GM18505 (cell line): ENCODE measurements at regions not wholly inside any gene's neighbourhood (a gene's known extent, or its start where the extent isn't known, plus 50 kb on each side); places are given as distances from the start of the nearest gene placed in this dataset.

Source experiments
- ATAC-seq: cut with Tn5 transposase; IDR thresholded peaks from one replicate; pipeline ENCODE4 v1.9.1; 2021; ENCODE audit not compliant: unreplicated experiment
- POLR2A ChIP-seq: IDR thresholded peaks from 4 replicates; pipeline ENCODE4 v1.6.1; 2011; ENCODE audit warnings: borderline replicate concordance; ENCODE audit not compliant: insufficient read depth, insufficient read length; ENCODE audit errors: extremely low read depth

DNA sequence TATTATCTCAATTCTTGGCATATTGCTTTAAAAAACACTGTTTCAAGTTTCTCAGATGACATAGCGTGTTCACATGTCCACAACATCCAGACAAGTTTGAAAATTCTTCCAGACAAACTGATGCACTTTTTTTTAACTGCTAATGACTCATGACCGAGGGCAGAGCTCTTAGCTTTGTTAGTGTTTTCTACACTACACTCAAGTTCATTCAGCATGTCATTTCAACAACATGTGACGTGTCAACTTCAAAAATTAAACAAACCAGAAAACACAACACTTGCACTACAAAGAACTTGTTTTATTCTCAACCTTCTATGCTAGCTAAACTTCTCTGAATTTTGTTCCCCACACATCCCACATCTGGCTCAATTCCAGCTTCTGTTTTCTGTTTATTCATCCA, 1186.3 kb upstream of the FLRT2 start:
- ATAC-seq = no peak
- no peak for TF ChIP-seq POLR2A

DNA sequence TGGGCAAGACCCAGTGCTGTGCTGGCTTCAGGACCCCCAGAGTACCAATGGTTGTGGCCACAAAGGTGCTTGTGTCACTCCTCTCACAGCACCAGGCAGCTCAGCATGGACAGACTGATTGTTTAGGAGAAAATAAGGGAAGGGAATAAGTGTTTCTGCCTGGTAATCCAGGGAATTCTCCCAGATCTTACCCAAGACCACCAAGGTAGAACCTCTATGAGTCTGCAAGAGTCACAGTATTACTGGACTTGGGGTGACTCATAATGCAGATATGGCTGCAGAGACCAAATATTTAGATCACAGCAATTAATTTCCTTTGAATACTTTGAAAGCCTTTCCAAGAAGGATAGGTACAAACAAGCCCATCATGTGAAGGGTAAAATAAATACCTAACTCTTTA, 1178.3 kb upstream of the FLRT2 start:
- ATAC-seq = no peak

DNA sequence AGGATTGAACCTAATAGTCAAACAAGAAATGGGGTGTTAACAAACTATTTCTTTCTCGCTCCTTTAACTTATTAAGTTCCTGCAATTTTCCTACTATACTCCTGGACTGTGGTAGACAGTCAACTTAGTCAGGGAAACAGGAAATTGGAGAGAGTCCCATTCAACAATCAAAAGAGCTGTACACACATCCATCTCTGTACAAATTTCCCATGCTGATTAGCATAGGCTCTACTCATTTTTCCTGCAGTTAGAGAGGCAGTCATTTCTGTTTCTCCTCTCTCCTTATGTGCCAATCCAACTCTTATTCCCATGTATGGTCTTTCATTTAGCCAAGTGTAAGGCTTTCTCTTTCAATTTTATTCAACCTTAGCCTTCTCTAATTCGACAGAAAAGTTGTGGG, 1168.5 kb upstream of the FLRT2 start:
- TF ChIP-seq POLR2A = no peak
- no peak for ATAC-seq

More for the DNA sequence above, 1178.3 kb upstream of the FLRT2 start:
- TF ChIP-seq POLR2A = no peak

DNA sequence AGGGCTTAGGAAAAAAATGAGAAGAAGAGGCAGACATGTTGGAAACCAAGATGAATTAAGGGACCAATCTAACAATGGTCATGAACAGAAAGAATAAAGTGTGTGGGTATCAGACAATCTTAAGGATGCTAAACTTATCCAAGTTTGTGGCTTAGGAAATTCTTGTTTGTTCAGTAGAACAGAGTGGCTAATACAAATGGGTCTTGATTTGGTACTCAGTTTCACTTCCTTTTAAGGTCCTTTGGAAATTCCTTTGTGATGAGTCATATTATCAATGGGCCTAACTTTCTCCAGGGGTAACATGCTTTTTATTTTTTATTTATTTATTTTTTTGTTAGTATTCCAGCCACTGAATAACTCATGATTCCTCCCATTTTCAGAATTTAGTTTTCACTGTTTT, 1154.7 kb upstream of the FLRT2 start:
- no peak for ATAC-seq
- no peak for TF ChIP-seq POLR2A

GRCh38 chr14:84390010-84390409, 1139.9 kb upstream of the FLRT2 start:
- ATAC-seq = no peak
- TF ChIP-seq POLR2A = no peak

DNA sequence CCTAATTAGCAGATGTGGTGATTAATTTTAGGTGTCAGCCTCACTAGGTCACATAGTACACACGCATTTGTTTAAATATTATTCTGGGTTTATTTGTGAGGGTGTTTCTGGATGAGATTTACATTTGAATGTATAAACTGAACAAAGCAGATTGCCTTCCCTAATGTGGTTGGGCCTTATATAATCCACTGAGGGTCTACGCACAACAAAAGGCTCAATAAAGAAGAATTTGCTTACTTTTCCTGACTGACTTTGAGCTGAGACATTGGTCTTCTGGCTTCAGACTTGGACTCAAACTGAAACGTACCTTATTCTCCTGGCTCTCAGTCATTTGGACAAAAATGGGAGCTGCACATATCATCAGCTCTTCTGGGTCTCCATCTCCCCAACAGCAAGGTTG, 1132.3 kb upstream of the FLRT2 start:
- no peak for TF ChIP-seq POLR2A
- ATAC-seq = no peak

- no peak for ATAC-seq
- no peak for TF ChIP-seq POLR2A
Observed at GRCh38 chr14:84399296-84399910, 1130.5 kb upstream of the FLRT2 start.

- no peak for ATAC-seq
- no peak for TF ChIP-seq POLR2A
Observed at GRCh38 chr14:84401631-84402030, 1128.3 kb upstream of the FLRT2 start.

GRCh38 chr14:84403585-84403984, 1126.4 kb upstream of the FLRT2 start:
- no peak for TF ChIP-seq POLR2A
- no peak for ATAC-seq

- no peak for ATAC-seq
- TF ChIP-seq POLR2A = no peak
Observed at GRCh38 chr14:84404246-84404645, 1125.7 kb upstream of the FLRT2 start.

DNA sequence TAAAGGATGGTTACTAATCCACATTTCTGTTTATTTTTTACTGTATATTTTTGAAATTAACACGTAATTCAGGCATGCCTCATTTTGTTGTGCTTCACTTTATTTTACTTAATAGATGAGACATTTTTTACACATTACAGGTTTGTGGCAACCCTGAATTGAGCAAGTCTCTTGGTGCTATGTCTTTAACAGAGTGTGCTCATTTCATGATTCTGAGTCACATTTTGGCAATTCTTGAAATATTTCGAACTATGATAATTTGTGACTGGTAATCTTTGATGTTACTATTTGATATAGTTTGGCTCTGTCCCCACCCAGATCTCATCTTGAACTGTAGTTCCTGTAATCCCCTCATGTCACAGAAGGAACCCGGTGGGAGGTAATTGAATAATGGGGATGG, 1120.5 kb upstream of the FLRT2 start:
- TF ChIP-seq POLR2A = no peak
- ATAC-seq = no peak

GRCh38 chr14:84410344-84410743, 1119.6 kb upstream of the FLRT2 start:
- ATAC-seq = no peak
- no peak for TF ChIP-seq POLR2A

DNA sequence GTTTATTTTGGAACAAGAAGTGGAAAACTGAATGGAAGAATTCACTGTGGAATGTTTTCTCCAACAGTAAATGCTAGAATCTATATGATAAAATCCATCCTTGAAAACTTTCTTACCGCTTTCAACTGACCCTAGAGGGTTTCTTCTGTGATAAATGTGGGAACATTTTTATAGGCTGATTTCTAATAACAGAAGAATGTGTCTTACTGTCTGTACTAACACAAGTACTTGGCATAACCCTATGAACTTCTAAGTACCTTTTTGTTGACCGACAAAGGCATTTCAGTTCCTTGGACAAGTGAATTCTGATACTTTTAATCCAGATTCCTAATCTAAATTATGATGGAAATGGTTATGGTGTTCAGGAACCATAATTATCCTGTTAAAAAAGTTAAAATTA, 1109.7 kb upstream of the FLRT2 start:
- ATAC-seq = no peak
- no peak for TF ChIP-seq POLR2A

GRCh38 chr14:84421621-84422020, 1108.3 kb upstream of the FLRT2 start:
- no peak for TF ChIP-seq POLR2A

GRCh38 chr14:84425968-84426367, 1104.0 kb upstream of the FLRT2 start:
- TF ChIP-seq POLR2A = no peak
- no peak for ATAC-seq

More at GRCh38 chr14:84421621-84422020, 1108.3 kb upstream of the FLRT2 start:
- ATAC-seq = no peak
